ENCODE measurements at regions not wholly inside any gene's neighbourhood (a gene's known extent, or its start where the extent isn't known, plus 50 kb on each side); places are given as distances from the start of the nearest gene placed in this dataset.
"Not testable (repeated sequence)": the region's sequence is repeated elsewhere in the genome, so short reads cannot be mapped to it uniquely, and the experiment has no call there.

GRCh38 chr11:37968148-37968547 lies 1370.1 kb upstream of the RAG2 start:
- no peak for DNase-seq

- no peak for DNase-seq
Measured at GRCh38 chr11:37967635-37968034, 1369.6 kb upstream of the RAG2 start.

- no peak for DNase-seq
Measured at GRCh38 chr11:37963440-37963839, 1365.4 kb upstream of the RAG2 start.

GRCh38 chr11:37957717-37958116 lies 1359.7 kb upstream of the RAG2 start:
- DNase-seq = no peak

GRCh38 chr11:37951996-37952395 lies 1354.0 kb upstream of the RAG2 start:
- no peak for DNase-seq

- DNase-seq = no peak
Measured at GRCh38 chr11:37948258-37948657, 1350.2 kb upstream of the RAG2 start.

- DNase-seq = no peak
Measured at GRCh38 chr11:37947821-37948220, 1349.8 kb upstream of the RAG2 start.

GRCh38 chr11:37946155-37946766 lies 1348.2 kb upstream of the RAG2 start:
- DNase-seq = peak in 1 of 2 donors; percentile 44

- no peak for DNase-seq
Measured at GRCh38 chr11:37942081-37942480, 1344.0 kb upstream of the RAG2 start.

GRCh38 chr11:37929100-37929653 lies 1331.1 kb upstream of the RAG2 start:
- no peak for DNase-seq

GRCh38 chr11:37926772-37927171 lies 1328.7 kb upstream of the RAG2 start:
- DNase-seq = no peak

- no peak for DNase-seq
Measured at GRCh38 chr11:37916331-37916730, 1318.3 kb upstream of the RAG2 start.

- no peak for DNase-seq
Measured at GRCh38 chr11:37914859-37915258, 1316.8 kb upstream of the RAG2 start.

GRCh38 chr11:37908219-37908548 lies 1310.1 kb upstream of the RAG2 start:
- no peak for DNase-seq

GRCh38 chr11:37907436-37908218 lies 1309.6 kb upstream of the RAG2 start:
- DNase-seq = no peak

GRCh38 chr11:37905707-37906417 lies 1307.8 kb upstream of the RAG2 start:
- DNase-seq = no peak

- DNase-seq = no peak
Measured at GRCh38 chr11:37896016-37896415, 1298.0 kb upstream of the RAG2 start.

- DNase-seq = no peak
Measured at GRCh38 chr11:37881741-37882140, 1283.7 kb upstream of the RAG2 start.

- DNase-seq = no peak
Measured at GRCh38 chr11:37861671-37862070, 1263.6 kb upstream of the RAG2 start.

- not testable (repeated sequence) for DNase-seq
Measured at GRCh38 chr11:37858806-37859537, 1260.9 kb upstream of the RAG2 start.

GRCh38 chr11:37858398-37858797 lies 1260.4 kb upstream of the RAG2 start:
- DNase-seq = no peak

GRCh38 chr11:37857726-37858125 lies 1259.7 kb upstream of the RAG2 start:
- DNase-seq = no peak

- DNase-seq = no peak
Measured at GRCh38 chr11:37849706-37850105, 1251.7 kb upstream of the RAG2 start.

Measured in inflammatory macrophage treated with lipopolysaccharide for 1 hour (primary cell).